ENCODE measurements at regions not wholly inside any gene's neighbourhood (a gene's known extent, or its start where the extent isn't known, plus 50 kb on each side); places are given as distances from the start of the nearest gene placed in this dataset.

DNA sequence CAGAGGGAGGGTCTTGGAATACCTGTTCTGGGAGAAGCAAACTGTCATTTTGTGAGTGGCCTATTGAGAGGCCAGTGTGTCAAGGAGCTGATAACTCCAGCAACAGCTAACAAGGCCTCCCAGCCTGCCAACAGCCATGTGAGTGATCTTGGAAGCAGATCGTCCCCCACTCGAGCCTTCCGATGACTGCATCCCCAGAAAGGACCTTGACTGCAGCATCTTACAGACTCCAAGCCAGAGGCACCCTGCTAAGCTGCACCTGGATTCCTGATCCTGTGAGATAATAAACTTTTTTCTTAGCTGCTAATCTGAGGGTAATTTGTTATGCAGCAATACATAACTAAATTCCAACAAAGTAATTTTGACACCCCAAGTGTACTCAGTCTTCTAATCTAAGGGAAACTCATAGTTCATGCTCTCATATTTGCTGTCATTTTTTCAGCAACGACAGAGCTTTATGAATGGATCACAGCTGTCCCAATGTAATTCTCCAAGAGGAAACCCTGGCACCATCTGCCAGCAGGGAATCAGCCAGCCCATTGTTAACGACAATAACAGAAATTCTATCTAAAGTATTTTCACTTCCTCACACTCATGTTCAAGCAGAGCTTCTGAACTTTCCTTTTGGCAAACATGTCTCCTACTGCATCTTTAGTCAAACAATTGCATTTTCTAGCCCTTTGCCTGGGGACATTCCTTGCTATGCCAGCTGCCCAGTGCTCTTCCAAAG lies 470.2 kb upstream of the BTBD3 start:
- Histone ChIP-seq H3K4me3 (ENCODE audit: low read depth in 1 of 5, low read length in 5 of 5) (no peak overlapping the region), H3K36me3 (ENCODE audit: control insufficient read depth in 5 of 5, insufficient read depth in 5 of 5, low read length in 5 of 5) (no peaks in the 10 kb centered on the region), H3K4me1 (ENCODE audit: control insufficient read depth in 5 of 5, insufficient read depth in 5 of 5, low read length in 5 of 5) (peaks cover 0 to 12% (median 3%) of the 10 kb centered on the region in 5 donors), H3K27me3 (ENCODE audit: control insufficient read depth in 5 of 5, insufficient read depth in 4 of 5, low read length in 5 of 5) (no peaks in the 10 kb centered on the region), H3K9me3 (ENCODE audit: control insufficient read depth in 5 of 5, low read length in 5 of 5) (no peaks in the 10 kb centered on the region), H3K9ac (ENCODE audit: low read length in 5 of 5) (no peak overlapping the region), H3K27ac (ENCODE audit: low read depth, low read length) (no peak overlapping the region)

DNA sequence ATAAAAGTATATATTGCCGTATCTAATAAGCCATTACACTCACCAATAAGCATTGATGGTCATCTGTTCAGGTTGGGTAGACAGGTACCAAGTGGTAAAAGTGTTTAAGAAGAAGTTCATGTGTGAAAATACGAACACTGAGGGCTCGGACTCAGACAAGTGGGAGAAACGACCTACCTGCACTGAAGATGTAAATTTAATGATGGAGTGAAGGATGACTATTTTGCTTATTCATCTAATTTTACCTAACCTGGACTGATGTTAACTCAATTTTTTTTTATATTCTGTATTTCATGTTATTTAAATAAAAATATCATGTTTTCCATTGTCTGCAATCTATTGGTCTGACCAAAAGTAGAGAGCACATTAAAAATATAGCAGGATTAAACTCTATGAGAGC lies 469.1 kb upstream of the BTBD3 start:
- H3K36me3 ChIP-seq (ENCODE audit: control insufficient read depth in 5 of 5, insufficient read depth in 5 of 5, low read length in 5 of 5), result no peaks in the 10 kb centered on the region
- H3K9ac ChIP-seq (ENCODE audit: low read length in 5 of 5), result no peak overlapping the region
- H3K4me3 ChIP-seq (ENCODE audit: low read depth in 1 of 5, low read length in 5 of 5), result no peak overlapping the region
- H3K27ac ChIP-seq (ENCODE audit: low read depth, low read length), result no peak overlapping the region
- peaks cover 0 to 12% (median 3%) of the 10 kb centered on the region in 5 donors for H3K4me1 ChIP-seq (ENCODE audit: control insufficient read depth in 5 of 5, insufficient read depth in 5 of 5, low read length in 5 of 5)
- H3K27me3 ChIP-seq (ENCODE audit: control insufficient read depth in 5 of 5, insufficient read depth in 4 of 5, low read length in 5 of 5), result no peaks in the 10 kb centered on the region
- no peaks in the 10 kb centered on the region for H3K9me3 ChIP-seq (ENCODE audit: control insufficient read depth in 5 of 5, low read length in 5 of 5)

DNA sequence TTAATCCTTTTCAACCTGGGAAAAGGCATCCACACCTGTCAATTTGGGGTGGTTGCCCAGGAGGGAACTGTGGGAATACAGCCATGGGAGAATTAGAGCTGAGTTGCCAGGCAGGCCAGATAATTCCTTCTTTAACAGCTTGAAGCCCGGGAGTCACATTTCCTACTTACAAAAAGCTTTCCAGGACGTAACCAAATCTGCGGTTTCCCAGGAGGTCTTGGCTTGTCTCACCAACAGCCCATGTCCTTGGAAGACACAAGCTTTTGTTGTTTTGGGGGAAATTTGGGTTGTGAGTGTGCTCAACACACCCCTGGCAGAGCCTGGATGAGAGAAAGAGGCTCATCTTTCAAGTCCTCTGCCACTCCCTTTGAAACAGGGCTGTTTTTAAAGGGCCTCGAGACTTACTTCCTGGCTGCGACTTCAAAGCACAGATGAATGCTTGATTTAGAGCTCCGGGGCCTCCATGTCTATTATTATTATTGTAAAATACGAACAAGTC lies 465.9 kb upstream of the BTBD3 start:
- no peak overlapping the region for H3K9ac ChIP-seq (ENCODE audit: low read length in 5 of 5)
- no peaks in the 10 kb centered on the region for H3K27me3 ChIP-seq (ENCODE audit: control insufficient read depth in 5 of 5, insufficient read depth in 4 of 5, low read length in 5 of 5)
- no peak overlapping the region for H3K27ac ChIP-seq (ENCODE audit: low read depth, low read length)
- H3K4me3 ChIP-seq (ENCODE audit: low read depth in 1 of 5, low read length in 5 of 5), result no peak overlapping the region
- H3K9me3 ChIP-seq (ENCODE audit: control insufficient read depth in 5 of 5, low read length in 5 of 5), result no peaks in the 10 kb centered on the region
- H3K36me3 ChIP-seq (ENCODE audit: control insufficient read depth in 5 of 5, insufficient read depth in 5 of 5, low read length in 5 of 5), result no peaks in the 10 kb centered on the region
- H3K4me1 ChIP-seq (ENCODE audit: control insufficient read depth in 5 of 5, insufficient read depth in 5 of 5, low read length in 5 of 5), result peaks cover 0 to 25% (median 3%) of the 10 kb centered on the region in 5 donors

DNA sequence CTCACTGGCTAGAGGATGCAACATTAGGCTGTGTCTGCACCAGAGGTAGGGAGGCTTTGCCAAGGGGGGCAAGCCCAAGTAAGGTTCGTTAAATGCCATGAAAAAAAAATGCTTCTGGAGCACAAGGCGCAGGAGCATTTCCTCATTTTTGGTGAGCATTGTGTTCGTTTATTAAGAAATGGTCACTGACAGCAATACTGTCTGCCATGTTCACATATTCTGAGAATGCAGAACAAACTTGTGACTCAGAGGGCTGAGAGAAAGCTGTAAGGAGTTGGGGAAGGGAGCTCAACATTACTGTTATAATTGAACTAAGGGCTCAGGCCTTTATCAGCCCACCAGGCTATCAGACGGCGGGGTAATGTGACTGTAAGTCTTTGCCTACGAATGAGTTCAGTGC lies 465.4 kb upstream of the BTBD3 start:
- Histone ChIP-seq H3K4me3 (ENCODE audit: low read depth in 1 of 5, low read length in 5 of 5) (no peak overlapping the region), H3K9me3 (ENCODE audit: control insufficient read depth in 5 of 5, low read length in 5 of 5) (no peaks in the 10 kb centered on the region), H3K36me3 (ENCODE audit: control insufficient read depth in 5 of 5, insufficient read depth in 5 of 5, low read length in 5 of 5) (no peaks in the 10 kb centered on the region), H3K4me1 (ENCODE audit: control insufficient read depth in 5 of 5, insufficient read depth in 5 of 5, low read length in 5 of 5) (peaks cover 0 to 24% (median 2%) of the 10 kb centered on the region in 5 donors), H3K27ac (ENCODE audit: low read depth, low read length) (no peak overlapping the region), H3K27me3 (ENCODE audit: control insufficient read depth in 5 of 5, insufficient read depth in 4 of 5, low read length in 5 of 5) (no peaks in the 10 kb centered on the region), H3K9ac (ENCODE audit: low read length in 5 of 5) (no peak overlapping the region)

DNA sequence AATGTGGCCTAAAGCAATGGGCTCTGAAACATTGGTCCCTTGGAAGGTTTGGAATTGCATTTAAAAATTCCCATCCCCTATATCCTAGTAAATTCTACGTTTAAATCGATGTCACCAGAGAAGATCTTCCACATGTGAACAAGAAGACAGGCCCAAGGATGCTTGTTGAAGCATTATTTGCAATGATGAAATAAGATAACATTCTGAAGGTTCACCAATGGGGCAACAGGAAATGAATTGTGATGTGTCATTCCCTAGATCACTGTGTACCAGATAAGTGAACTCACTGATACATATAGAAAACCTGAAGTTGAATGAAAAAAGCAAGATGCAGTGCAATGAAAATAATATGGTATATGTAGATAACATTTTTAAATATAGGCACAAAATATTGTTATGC lies 464.3 kb upstream of the BTBD3 start:
- peaks cover 0 to 17% (median 0%) of the 10 kb centered on the region in 5 donors for H3K4me1 ChIP-seq (ENCODE audit: control insufficient read depth in 5 of 5, insufficient read depth in 5 of 5, low read length in 5 of 5)
- H3K36me3 ChIP-seq (ENCODE audit: control insufficient read depth in 5 of 5, insufficient read depth in 5 of 5, low read length in 5 of 5), result no peaks in the 10 kb centered on the region
- H3K27ac ChIP-seq (ENCODE audit: low read depth, low read length), result no peak overlapping the region

DNA sequence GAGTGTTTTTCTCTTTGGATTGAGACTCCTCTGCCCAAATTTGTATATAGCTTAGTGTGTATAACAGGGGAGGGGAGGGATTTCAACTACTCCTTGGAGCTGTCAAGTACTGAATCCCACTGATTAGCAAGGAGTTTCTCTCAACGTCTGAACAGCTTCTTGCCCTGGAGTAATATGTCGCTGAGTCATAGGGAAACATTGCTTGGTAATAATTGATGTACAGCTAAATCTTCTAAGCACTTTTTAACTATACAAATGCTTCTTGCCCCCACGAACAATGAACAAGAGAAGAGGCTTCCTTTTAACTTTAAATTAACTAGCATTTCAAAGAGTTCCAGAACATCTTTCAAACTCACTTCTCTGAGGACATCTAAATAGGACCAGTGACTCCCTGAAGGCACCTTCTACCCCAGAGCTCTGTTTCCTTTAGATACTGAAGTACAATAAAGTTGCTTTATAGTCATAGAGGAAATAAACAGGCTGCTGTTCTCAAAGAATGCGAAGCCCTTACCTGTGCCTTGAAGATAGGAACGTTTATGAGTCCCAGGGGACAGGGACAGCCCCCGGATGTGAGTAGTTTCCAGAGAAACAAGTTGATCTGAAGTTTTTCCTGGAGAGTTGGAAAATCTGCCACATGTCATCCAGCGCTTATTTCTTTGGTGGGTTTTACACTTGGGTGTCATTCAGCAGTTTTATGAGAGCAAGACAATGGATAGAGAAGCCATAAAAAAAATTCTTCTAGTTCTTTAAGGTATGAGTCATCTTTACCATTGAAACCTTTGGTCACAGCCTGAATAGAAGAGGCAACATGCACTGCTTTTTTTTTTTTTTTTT lies 462.5 kb upstream of the BTBD3 start:
- Histone ChIP-seq H3K27ac (ENCODE audit: low read depth, low read length) (no peak overlapping the region), H3K27me3 (ENCODE audit: control insufficient read depth in 5 of 5, insufficient read depth in 4 of 5, low read length in 5 of 5) (no peaks in the 10 kb centered on the region), H3K36me3 (ENCODE audit: control insufficient read depth in 5 of 5, insufficient read depth in 5 of 5, low read length in 5 of 5) (no peaks in the 10 kb centered on the region), H3K9me3 (ENCODE audit: control insufficient read depth in 5 of 5, low read length in 5 of 5) (no peaks in the 10 kb centered on the region), H3K4me3 (ENCODE audit: low read depth in 1 of 5, low read length in 5 of 5) (no peak overlapping the region), H3K4me1 (ENCODE audit: control insufficient read depth in 5 of 5, insufficient read depth in 5 of 5, low read length in 5 of 5) (peaks cover 0 to 17% (median 0%) of the 10 kb centered on the region in 5 donors), H3K9ac (ENCODE audit: low read length in 5 of 5) (no peak overlapping the region)

More for the DNA sequence above, 464.3 kb upstream of the BTBD3 start:
- Histone ChIP-seq H3K27me3 (ENCODE audit: control insufficient read depth in 5 of 5, insufficient read depth in 4 of 5, low read length in 5 of 5) (no peaks in the 10 kb centered on the region), H3K4me3 (ENCODE audit: low read depth in 1 of 5, low read length in 5 of 5) (no peak overlapping the region), H3K9ac (ENCODE audit: low read length in 5 of 5) (no peak overlapping the region), H3K9me3 (ENCODE audit: control insufficient read depth in 5 of 5, low read length in 5 of 5) (no peaks in the 10 kb centered on the region)

DNA sequence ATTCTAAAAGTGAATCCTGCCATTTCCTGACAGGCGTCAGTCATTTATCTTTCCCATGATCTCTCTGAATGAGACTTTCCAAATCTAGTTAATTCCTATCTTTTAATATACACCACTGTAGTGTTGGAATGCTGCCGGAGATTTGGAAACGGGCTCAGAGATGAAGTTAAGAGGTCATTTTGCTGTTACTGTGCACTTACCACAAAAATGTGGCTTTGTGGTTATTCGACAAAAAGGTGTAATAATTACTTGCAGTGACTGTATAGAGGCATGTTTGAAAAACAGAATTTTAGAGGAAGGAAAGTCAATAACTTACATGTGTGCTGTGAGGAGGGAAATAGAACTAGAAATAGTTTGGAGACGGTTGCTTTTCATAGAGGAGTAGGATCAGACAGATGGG lies 460.2 kb upstream of the BTBD3 start:
- no peak overlapping the region for H3K27ac ChIP-seq (ENCODE audit: low read depth, low read length)
- H3K4me3 ChIP-seq (ENCODE audit: low read depth in 1 of 5, low read length in 5 of 5), result no peak overlapping the region
- no peaks in the 10 kb centered on the region for H3K27me3 ChIP-seq (ENCODE audit: control insufficient read depth in 5 of 5, insufficient read depth in 4 of 5, low read length in 5 of 5)
- H3K9ac ChIP-seq (ENCODE audit: low read length in 5 of 5), result no peak overlapping the region
- H3K4me1 ChIP-seq (ENCODE audit: control insufficient read depth in 5 of 5, insufficient read depth in 5 of 5, low read length in 5 of 5), result peaks cover 0 to 14% (median 0%) of the 10 kb centered on the region in 5 donors
- no peaks in the 10 kb centered on the region for H3K36me3 ChIP-seq (ENCODE audit: control insufficient read depth in 5 of 5, insufficient read depth in 5 of 5, low read length in 5 of 5)
- no peaks in the 10 kb centered on the region for H3K9me3 ChIP-seq (ENCODE audit: control insufficient read depth in 5 of 5, low read length in 5 of 5)

DNA sequence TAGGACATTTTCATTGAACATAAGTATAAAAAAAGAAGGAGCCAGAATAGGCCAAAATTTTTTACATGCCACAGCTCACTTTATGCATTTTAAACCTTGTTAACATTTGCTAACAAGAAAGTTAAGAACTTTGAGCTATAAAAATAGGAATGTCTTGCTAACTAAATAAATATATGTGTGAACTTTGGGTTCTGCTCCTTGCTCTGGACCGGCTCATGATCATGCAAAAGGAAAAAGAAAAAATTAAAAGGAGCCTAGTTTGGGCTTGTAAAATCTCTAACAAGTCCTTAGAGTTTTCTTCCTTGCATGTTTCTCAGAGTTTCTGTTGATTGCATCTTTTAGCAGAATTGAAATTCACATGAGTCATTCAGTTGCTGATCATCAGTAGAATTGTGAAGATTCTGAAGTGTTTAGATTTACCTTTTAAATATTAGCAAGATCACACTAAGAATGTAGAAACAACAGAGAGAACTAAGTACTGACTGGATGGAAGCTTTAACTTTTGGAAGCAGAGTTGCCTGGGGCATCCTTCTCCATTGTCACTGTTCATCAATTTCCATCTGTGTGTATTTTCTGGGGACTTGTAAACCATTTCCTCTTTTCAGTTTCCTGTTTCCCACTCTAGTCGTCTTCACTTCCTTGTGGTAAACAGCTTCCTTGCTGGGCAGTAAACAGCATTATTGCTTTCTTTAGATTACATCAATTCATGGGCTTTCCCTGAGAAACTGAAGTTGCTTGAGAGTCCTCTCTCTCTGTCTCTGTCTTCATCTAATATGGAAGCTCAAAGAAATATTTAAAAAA lies 458.4 kb upstream of the BTBD3 start:
- H3K27me3 ChIP-seq (ENCODE audit: control insufficient read depth in 5 of 5, insufficient read depth in 4 of 5, low read length in 5 of 5), result no peaks in the 10 kb centered on the region
- H3K9me3 ChIP-seq (ENCODE audit: control insufficient read depth in 5 of 5, low read length in 5 of 5), result no peaks in the 10 kb centered on the region
- H3K27ac ChIP-seq (ENCODE audit: low read depth, low read length), result no peak overlapping the region
- H3K4me1 ChIP-seq (ENCODE audit: control insufficient read depth in 5 of 5, insufficient read depth in 5 of 5, low read length in 5 of 5), result peaks cover 0 to 13% (median 0%) of the 10 kb centered on the region in 5 donors
- no peak overlapping the region for H3K9ac ChIP-seq (ENCODE audit: low read length in 5 of 5)
- H3K4me3 ChIP-seq (ENCODE audit: low read depth in 1 of 5, low read length in 5 of 5), result no peak overlapping the region
- H3K36me3 ChIP-seq (ENCODE audit: control insufficient read depth in 5 of 5, insufficient read depth in 5 of 5, low read length in 5 of 5), result no peaks in the 10 kb centered on the region

DNA sequence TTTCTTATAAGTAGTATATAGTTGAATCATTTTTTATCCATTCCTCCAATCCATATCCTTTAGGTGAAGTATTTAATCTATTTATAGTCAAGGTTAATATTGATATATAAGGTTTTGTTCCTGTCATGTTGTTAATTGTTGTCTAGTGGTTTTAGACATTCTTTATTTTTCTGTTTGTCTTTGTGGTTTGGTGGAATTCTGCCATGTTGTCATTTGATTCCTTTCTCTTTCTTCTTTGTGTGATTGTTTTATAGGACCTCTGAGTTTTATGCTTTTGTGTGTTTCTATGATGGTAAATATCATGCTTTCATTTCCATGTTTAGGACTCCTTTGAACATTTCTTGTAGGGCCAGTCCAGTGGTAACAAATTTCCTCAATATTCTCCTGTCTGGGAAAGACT lies 450.3 kb upstream of the BTBD3 start:
- Histone ChIP-seq H3K27me3 (ENCODE audit: control insufficient read depth in 5 of 5, insufficient read depth in 4 of 5, low read length in 5 of 5) (no peaks in the 10 kb centered on the region), H3K4me1 (ENCODE audit: control insufficient read depth in 5 of 5, insufficient read depth in 5 of 5, low read length in 5 of 5) (peaks cover 0 to 4% (median 0%) of the 10 kb centered on the region in 5 donors), H3K9ac (ENCODE audit: low read length in 5 of 5) (no peak overlapping the region)

More for the DNA sequence above, 450.3 kb upstream of the BTBD3 start:
- H3K9me3 ChIP-seq (ENCODE audit: control insufficient read depth in 5 of 5, low read length in 5 of 5), result no peaks in the 10 kb centered on the region
- H3K27ac ChIP-seq (ENCODE audit: low read depth, low read length), result no peak overlapping the region
- no peak overlapping the region for H3K4me3 ChIP-seq (ENCODE audit: low read depth in 1 of 5, low read length in 5 of 5)
- no peaks in the 10 kb centered on the region for H3K36me3 ChIP-seq (ENCODE audit: control insufficient read depth in 5 of 5, insufficient read depth in 5 of 5, low read length in 5 of 5)

All from subcutaneous abdominal adipose tissue (tissue), 5 donors.